Endothelial cell of umbilical vein (primary cell): ENCODE measurements at regions not wholly inside any gene's neighbourhood (a gene's known extent, or its start where the extent isn't known, plus 50 kb on each side); places are given as distances from the start of the nearest gene placed in this dataset.

Experiments
- BruUV-seq: library from RNA; stranded (reverse); fragments of 400-500 nt; replicated peaks from 2 replicates; lab custom pipeline; 2021; lab: Mats Ljungman, UMichigan
- CTCF ChIA-PET: fragments of 300-600, 350-600 bp; sonication (Branson Sonifier 250); formaldehyde crosslinking; loops from one replicate; lab custom pipeline; 2021; ENCODE audit warnings: antibody characterized with exemption, inconsistent platforms; lab: Charles Lee
- POLR2A ChIA-PET: fragments of 300-600, 350-600 bp; sonication (Branson Sonifier 250); formaldehyde crosslinking; loops from one replicate; lab custom pipeline; 2021; ENCODE audit warnings: antibody characterized with exemption, inconsistent platforms; lab: Charles Lee
- DNase-seq: peaks from one replicate; pipeline ENCODE4 v3.0.0-alpha.2; 2011; ENCODE audit warnings: low read depth, low spot score
- FAIRE-seq: peaks from 2 replicates; lab custom pipeline; 2011; peaks lifted over from hg19 to GRCh38; lab: Jason Lieb, UNC
- H2AFZ ChIP-seq: 2 replicates; pipeline ENCODE4 v1.6.0; 2012; ENCODE audit warnings: low read depth, low read length, control low read depth, inconsistent platforms
- H3K27ac ChIP-seq: 2 replicates; pipeline ENCODE4 v1.5.1; 2011; ENCODE audit warnings: low read depth, mild to moderate bottlenecking, control low read depth, low read length, moderate library complexity; ENCODE audit not compliant: insufficient read depth
- H3K27me3 ChIP-seq, 2 experiments: 2 replicates each; pipeline versions ENCODE4 v1.6.0 to v1.6.1; 2011; ENCODE audit warnings: low read length in 2 of 2, mixed read lengths in 1 of 2; ENCODE audit not compliant: control insufficient read depth in 2 of 2, insufficient read depth in 2 of 2
- H3K36me3 ChIP-seq, 2 experiments: 2 replicates in 1 of 2; 3 replicates in 1 of 2; pipeline ENCODE4 v1.5.1; 2011; ENCODE audit warnings: low read length in 2 of 2, mild to moderate bottlenecking in 1 of 2, moderate library complexity in 1 of 2; ENCODE audit not compliant: control insufficient read depth in 2 of 2, insufficient read depth in 2 of 2; ENCODE audit errors: extremely low read depth in 1 of 2
- H3K4me1 ChIP-seq: 3 replicates; pipeline ENCODE4 v1.5.1; 2011; ENCODE audit warnings: mild to moderate bottlenecking, low read length; ENCODE audit not compliant: control insufficient read depth, insufficient read depth; ENCODE audit errors: extremely low read depth
- H3K4me2 ChIP-seq: 2 replicates; pipeline ENCODE4 v1.6.1; 2011; ENCODE audit warnings: low read length, control low read depth, mixed read lengths; ENCODE audit not compliant: insufficient read depth
- H3K4me3 ChIP-seq, 3 experiments: fragments of 200-600 bp in 1 of 3; sonication (generic), shearing (Covaris generic) in 1 of 3; replicated peaks in 1 of 3; 2 replicates each; pipeline ENCODE4 v1.5.1; 2011 to 2016; ENCODE audit warnings: control low read depth in 3 of 3, low read length in 3 of 3, mild to moderate bottlenecking in 2 of 3, inconsistent platforms in 1 of 3, low read depth in 1 of 3, moderate library complexity in 1 of 3; ENCODE audit not compliant: insufficient read depth in 1 of 3
- H3K79me2 ChIP-seq: 2 replicates; pipeline ENCODE4 v1.6.0; 2012; ENCODE audit warnings: low read length, inconsistent platforms; ENCODE audit not compliant: control insufficient read depth, insufficient read depth
- H3K9ac ChIP-seq: replicated peaks from 2 replicates; pipeline ENCODE3; 2011; ENCODE audit warnings: low read length, control low read depth; ENCODE audit not compliant: insufficient read depth; ENCODE audit errors: extremely low read depth
- H3K9me1 ChIP-seq: replicated peaks from 3 replicates; pipeline ENCODE4 v1.6.0; 2011; ENCODE audit warnings: mild to moderate bottlenecking, low read length; ENCODE audit not compliant: control insufficient read depth, insufficient read depth; ENCODE audit errors: extremely low read depth
- H3K9me3 ChIP-seq: replicated peaks from 2 replicates; pipeline ENCODE4 v1.5.1; 2012; ENCODE audit warnings: low read length, inconsistent platforms; ENCODE audit not compliant: control insufficient read depth, insufficient read depth
- H4K20me1 ChIP-seq: replicated peaks from 2 replicates; pipeline ENCODE3; 2011; ENCODE audit warnings: mild to moderate bottlenecking, low read length; ENCODE audit not compliant: control insufficient read depth, insufficient read depth; ENCODE audit errors: extremely low read depth
- EZH2 ChIP-seq: IDR thresholded peaks from 2 replicates; pipeline ENCODE4 v1.6.1; 2012; ENCODE audit warnings: borderline replicate concordance, low read depth, mild to moderate bottlenecking, moderate library complexity, low read length, inconsistent platforms; ENCODE audit not compliant: severe bottlenecking
- FOS ChIP-seq: IDR thresholded peaks from 2 replicates; pipeline ENCODE4 v1.6.1; 2011; ENCODE audit warnings: mild to moderate bottlenecking, low read length, moderate library complexity, borderline replicate concordance; ENCODE audit not compliant: insufficient read depth
- GATA2 ChIP-seq: IDR thresholded peaks from 2 replicates; pipeline ENCODE4 v1.7.0; 2011; ENCODE audit warnings: low read depth, mild to moderate bottlenecking, moderate library complexity, mixed read lengths, low read length; ENCODE audit not compliant: insufficient read length, insufficient read depth
- JUN ChIP-seq: IDR thresholded peaks from 2 replicates; pipeline ENCODE4 v1.6.1; 2011; ENCODE audit warnings: borderline replicate concordance, low read depth; ENCODE audit not compliant: insufficient read length, insufficient read depth
- MAX ChIP-seq: IDR thresholded peaks from 2 replicates; pipeline ENCODE4 v1.6.1; 2011; ENCODE audit not compliant: insufficient read depth, insufficient read length
- MYC ChIP-seq: IDR thresholded peaks from one replicate; pipeline ENCODE4 v1.6.1; 2011; ENCODE audit warnings: mild to moderate bottlenecking, low read depth, low read length
- POLR2A ChIP-seq: IDR thresholded peaks from 2 replicates; pipeline ENCODE4 v1.6.1; 2012; ENCODE audit warnings: low read depth, mild to moderate bottlenecking, control low read depth, low read length
- POLR2AphosphoS5 ChIP-seq: IDR thresholded peaks from 2 replicates; pipeline ENCODE4 v1.6.1; 2012; ENCODE audit warnings: low read depth, mild to moderate bottlenecking, control low read depth, low read length, moderate library complexity; ENCODE audit not compliant: insufficient read depth
- dilution Hi-C: fragments of 300-500 bp; cut with MboI; formaldehyde crosslinking; loops from one replicate; pipeline ENCODE4 v1.15.0; 2019; ENCODE audit warnings: low sequenced_read_pairs; ENCODE audit not compliant: extremely low pct_ligation_motif_present
- intact Hi-C: fragments of 100-400 bp; cut with micrococcal nuclease; formaldehyde crosslinking; loops from one replicate; pipeline ENCODE4 v1.10.0; 2022
- TF ChIP-seq, protein P1 (sequence below), 2 donors: IDR thresholded peaks; 1 replicate in 1 of 2; 2 replicates in 1 of 2; pipeline ENCODE4 v1.5.1; 2011; ENCODE audit warnings: low read length in 2 of 2, mild to moderate bottlenecking in 2 of 2, moderate library complexity in 2 of 2, control low read depth in 1 of 2, inconsistent platforms in 1 of 2, low read depth in 1 of 2; ENCODE audit not compliant: insufficient read depth in 1 of 2; ENCODE audit errors: extremely low read depth in 1 of 2

GRCh38 chr2:19630921-19631320 lies 270.9 kb downstream of the TTC32 start:
- H4K20me1 ChIP-seq: no peaks in the 10 kb centered on the region

DNA sequence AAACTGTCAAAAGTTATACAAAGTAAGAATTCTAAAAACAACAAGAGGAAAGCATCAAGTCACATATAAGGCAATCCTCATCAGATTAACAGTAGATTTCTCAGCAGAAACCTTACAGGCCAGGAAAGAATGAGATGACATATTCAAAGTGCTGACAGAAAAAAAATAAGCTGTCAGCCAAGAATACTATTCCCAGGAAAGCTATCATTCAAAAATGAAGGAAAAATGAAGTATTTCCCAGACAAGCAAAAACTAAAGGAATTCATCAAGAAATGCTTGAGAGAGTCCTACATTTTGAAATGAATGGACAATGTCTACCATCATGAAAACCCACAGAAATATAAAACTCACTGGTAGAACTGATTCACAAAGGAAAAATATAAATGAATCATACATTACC lies 268.9 kb upstream of the OSR1 start:
- Histone ChIP-seq H3K9me3 (no peaks in the 10 kb centered on the region), H3K4me3 (no peak overlapping the region), H2AFZ (no peak overlapping the region), H3K27me3 (no peaks in the 10 kb centered on the region), H3K9ac (no peak overlapping the region), H4K20me1 (no peaks in the 10 kb centered on the region), H3K27ac (no peak overlapping the region), H3K36me3 (no peaks in the 10 kb centered on the region), H3K9me1 (no peaks in the 10 kb centered on the region), H3K4me2 (no peak overlapping the region), H3K4me1 (no peaks in the 10 kb centered on the region), H3K79me2 (no peaks in the 10 kb centered on the region)
- dilution Hi-C loops: no loop called here
- no peak for DNase-seq
- CTCF ChIA-PET: interaction anchor here (0.9 kb wide), 1 partner anchor 14 kb away, joined by 3 read pairs; no protein-coding TSS in a partner anchor
- no peak for FAIRE-seq
- TF ChIP-seq POLR2A: no peak
- TF ChIP-seq GATA2: no peak
- TF ChIP-seq FOS: no peak
- TF ChIP-seq, protein P1, sequence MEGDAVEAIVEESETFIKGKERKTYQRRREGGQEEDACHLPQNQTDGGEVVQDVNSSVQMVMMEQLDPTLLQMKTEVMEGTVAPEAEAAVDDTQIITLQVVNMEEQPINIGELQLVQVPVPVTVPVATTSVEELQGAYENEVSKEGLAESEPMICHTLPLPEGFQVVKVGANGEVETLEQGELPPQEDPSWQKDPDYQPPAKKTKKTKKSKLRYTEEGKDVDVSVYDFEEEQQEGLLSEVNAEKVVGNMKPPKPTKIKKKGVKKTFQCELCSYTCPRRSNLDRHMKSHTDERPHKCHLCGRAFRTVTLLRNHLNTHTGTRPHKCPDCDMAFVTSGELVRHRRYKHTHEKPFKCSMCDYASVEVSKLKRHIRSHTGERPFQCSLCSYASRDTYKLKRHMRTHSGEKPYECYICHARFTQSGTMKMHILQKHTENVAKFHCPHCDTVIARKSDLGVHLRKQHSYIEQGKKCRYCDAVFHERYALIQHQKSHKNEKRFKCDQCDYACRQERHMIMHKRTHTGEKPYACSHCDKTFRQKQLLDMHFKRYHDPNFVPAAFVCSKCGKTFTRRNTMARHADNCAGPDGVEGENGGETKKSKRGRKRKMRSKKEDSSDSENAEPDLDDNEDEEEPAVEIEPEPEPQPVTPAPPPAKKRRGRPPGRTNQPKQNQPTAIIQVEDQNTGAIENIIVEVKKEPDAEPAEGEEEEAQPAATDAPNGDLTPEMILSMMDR (IDR thresholded peaks at IDR 0.05; ENCODE audit: extremely low read depth in 1 of 2, insufficient read depth in 1 of 2, low read depth in 1 of 2, low read length in 2 of 2): no peak
- no peak for TF ChIP-seq JUN
- no peak for TF ChIP-seq POLR2AphosphoS5
- no peak for TF ChIP-seq EZH2
- no peak for TF ChIP-seq MAX
- no peak for TF ChIP-seq MYC
- intact Hi-C loops: no loop called here
- POLR2A ChIA-PET: no interaction called here
- BruUV-seq: no TSS peak

More at GRCh38 chr2:19630921-19631320, 270.9 kb downstream of the TTC32 start:
- no peaks in the 10 kb centered on the region for H3K36me3 ChIP-seq
- H3K4me3 ChIP-seq: no peak overlapping the region
- H3K27me3 ChIP-seq: no peaks in the 10 kb centered on the region
- DNase-seq: no peak
- ChIA-PET CTCF (no interaction called here), POLR2A (no interaction called here)
- no peaks in the 10 kb centered on the region for H3K79me2 ChIP-seq
- FAIRE-seq: no peak
- TF ChIP-seq POLR2A (no peak), FOS (no peak)
- H3K9me1 ChIP-seq: no peaks in the 10 kb centered on the region
- no peaks in the 10 kb centered on the region for H3K9me3 ChIP-seq
- no peak overlapping the region for H2AFZ ChIP-seq
- intact Hi-C loops: no loop called here
- H3K9ac ChIP-seq: no peak overlapping the region
- BruUV-seq: no TSS peak
- no peak overlapping the region for H3K27ac ChIP-seq
- no peaks in the 10 kb centered on the region for H3K4me1 ChIP-seq
- dilution Hi-C loops: no loop called here
- no peak overlapping the region for H3K4me2 ChIP-seq
